Mesenchymal stem cell (in vitro differentiated cells and primary cell): ENCODE measurements at regions not wholly inside any gene's neighbourhood (a gene's known extent, or its start where the extent isn't known, plus 50 kb on each side); places are given as distances from the start of the nearest gene placed in this dataset.
"Not testable (repeated sequence)": the region's sequence is repeated elsewhere in the genome, so short reads cannot be mapped to it uniquely, and the experiment has no call there.

Experiments
- DNase-seq: peaks from one replicate; pipeline ENCODE4 v3.0.0-alpha.2; 2013
- H2AFZ ChIP-seq: one replicate; pipeline ENCODE4 v1.6.1; 2013; ENCODE audit warnings: low read depth, mild to moderate bottlenecking, control low read depth, inconsistent platforms, low read length, moderate library complexity
- H2AK5ac ChIP-seq: 2 replicates; pipeline ENCODE4 v1.6.1; 2013; ENCODE audit warnings: low read length, moderate library complexity, mild to moderate bottlenecking, inconsistent platforms; ENCODE audit not compliant: severe bottlenecking
- H2BK120ac ChIP-seq: one replicate; pipeline ENCODE4 v1.6.1; 2013; ENCODE audit warnings: low read depth, mild to moderate bottlenecking, inconsistent platforms, low read length, moderate library complexity
- H2BK12ac ChIP-seq, 2 experiments: one replicate each; pipeline ENCODE4 v1.6.1; 2013; ENCODE audit warnings: inconsistent platforms in 2 of 2, low read length in 2 of 2, mild to moderate bottlenecking in 2 of 2, moderate library complexity in 2 of 2, control low read depth in 1 of 2
- H2BK15ac ChIP-seq: one replicate; pipeline ENCODE4 v1.6.1; 2013; ENCODE audit warnings: mild to moderate bottlenecking, low read depth, inconsistent platforms; ENCODE audit not compliant: poor library complexity, severe bottlenecking
- H2BK5ac ChIP-seq: 2 replicates; pipeline ENCODE4 v1.6.1; 2013; ENCODE audit warnings: low read depth, mild to moderate bottlenecking, low read length, control low read depth, inconsistent platforms; ENCODE audit not compliant: poor library complexity, severe bottlenecking
- H3K14ac ChIP-seq, 2 experiments: one replicate each; pipeline ENCODE4 v1.6.1; 2013; ENCODE audit warnings: inconsistent platforms in 2 of 2, low read length in 2 of 2, control low read depth in 1 of 2, mild to moderate bottlenecking in 1 of 2, moderate library complexity in 1 of 2
- H3K18ac ChIP-seq, 2 experiments: one replicate each; pipeline ENCODE4 v1.6.1; 2013; ENCODE audit warnings: inconsistent platforms in 2 of 2, low read length in 2 of 2, control low read depth in 1 of 2, low read depth in 1 of 2, mild to moderate bottlenecking in 1 of 2
- H3K23ac ChIP-seq, 2 experiments: one replicate each; pipeline ENCODE4 v1.6.1; 2013; ENCODE audit warnings: inconsistent platforms in 2 of 2, low read length in 2 of 2, mild to moderate bottlenecking in 2 of 2, moderate library complexity in 2 of 2, control low read depth in 1 of 2
- H3K27ac ChIP-seq: 2 replicates; pipeline ENCODE4 v1.5.1; 2013; ENCODE audit warnings: mild to moderate bottlenecking, moderate library complexity, low read length, control low read depth, inconsistent platforms; ENCODE audit not compliant: poor library complexity, severe bottlenecking
- H3K27me3 ChIP-seq, 2 experiments: 2 replicates each; pipeline versions ENCODE4 v1.6.1 to v1.7.0; 2013; ENCODE audit warnings: low read length in 2 of 2, mild to moderate bottlenecking in 2 of 2, moderate library complexity in 2 of 2, control low read depth in 1 of 2, inconsistent platforms in 1 of 2; ENCODE audit not compliant: control insufficient read depth in 1 of 2, insufficient read depth in 1 of 2
- H3K36me3 ChIP-seq, 2 experiments: 2 replicates each; pipeline versions ENCODE4 v1.6.1 to v1.7.0; 2013; ENCODE audit warnings: low read length in 2 of 2, control low read depth in 1 of 2, inconsistent platforms in 1 of 2, low read depth in 1 of 2, mild to moderate bottlenecking in 1 of 2; ENCODE audit not compliant: insufficient read depth in 2 of 2, control insufficient read depth in 1 of 2
- H3K4ac ChIP-seq, 2 experiments: one replicate each; pipeline ENCODE4 v1.6.1; 2013; ENCODE audit warnings: inconsistent platforms in 2 of 2, low read length in 2 of 2, mild to moderate bottlenecking in 2 of 2, moderate library complexity in 2 of 2, control low read depth in 1 of 2, low read depth in 1 of 2
- H3K4me1 ChIP-seq: 2 replicates; pipeline ENCODE4 v1.6.1; 2013; ENCODE audit warnings: low read depth, low read length, control low read depth; ENCODE audit not compliant: control insufficient read depth, insufficient read depth
- H3K4me2 ChIP-seq: 2 replicates; pipeline ENCODE4 v1.6.1; 2013; ENCODE audit warnings: low read length, mild to moderate bottlenecking, inconsistent platforms; ENCODE audit not compliant: poor library complexity, severe bottlenecking
- H3K4me3 ChIP-seq, 2 experiments: 2 replicates each; pipeline versions ENCODE4 v1.5.1 to v1.7.0; 2013; ENCODE audit warnings: low read length in 2 of 2, mild to moderate bottlenecking in 2 of 2, control low read depth in 1 of 2, low read depth in 1 of 2; ENCODE audit not compliant: insufficient read depth in 1 of 2
- H3K79me1 ChIP-seq: replicated peaks from 2 replicates; pipeline ENCODE4 v1.6.1; 2013; ENCODE audit warnings: mild to moderate bottlenecking, control low read depth, low read length, inconsistent platforms; ENCODE audit not compliant: poor library complexity, severe bottlenecking
- H3K9ac ChIP-seq: 2 replicates; pipeline ENCODE4 v1.7.0; 2013; ENCODE audit warnings: mild to moderate bottlenecking, low read length, moderate library complexity
- H3K9me3 ChIP-seq: 2 replicates; pipeline ENCODE4 v1.7.0; 2013; ENCODE audit warnings: mild to moderate bottlenecking, low read length; ENCODE audit not compliant: control insufficient read depth
- H4K8ac ChIP-seq: one replicate; pipeline ENCODE4 v1.6.1; 2013; ENCODE audit warnings: inconsistent platforms, mild to moderate bottlenecking, low read length, moderate library complexity
- H4K91ac ChIP-seq: one replicate; pipeline ENCODE4 v1.6.1; 2013; ENCODE audit warnings: mild to moderate bottlenecking, low read length, inconsistent platforms
- WGBS: methylation state at CpG from one replicate; pipeline ENCODE4 v1.1.7; 2013; ENCODE audit warnings: mixed read lengths; 5-methylcytosine and 5-hydroxymethylcytosine counted together

DNA sequence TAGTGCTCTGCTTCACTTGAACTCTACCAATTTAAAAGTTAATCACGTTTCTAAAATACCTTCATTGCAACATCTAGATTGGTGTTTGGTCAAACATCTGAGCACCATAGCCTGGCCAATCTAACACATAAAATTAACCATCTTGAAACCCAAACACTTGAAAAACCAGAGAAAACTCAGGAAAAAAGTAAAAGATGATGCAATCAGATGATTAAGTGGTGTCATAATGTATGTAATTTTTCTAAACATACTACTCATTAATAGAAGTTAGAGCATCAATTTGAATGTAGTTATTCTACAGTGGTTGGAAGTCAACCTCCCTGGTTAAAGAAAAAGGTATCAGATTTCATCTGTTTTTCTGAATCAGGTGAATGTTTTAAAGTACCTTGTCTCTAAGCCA, 228.6 kb upstream of the ID4 start:
- Histone ChIP-seq H3K4me2 (no peak overlapping the region), H2AFZ (no peak overlapping the region), H3K4me1 (no peaks in the 10 kb centered on the region), H2BK15ac (no peak overlapping the region), H3K79me1 (no peaks in the 10 kb centered on the region), H3K9ac (no peak overlapping the region), H4K91ac (no peak overlapping the region), H3K9me3 (peaks cover 3% of the 10 kb centered on the region), H3K23ac (no peak overlapping the region), H3K4ac (no peak overlapping the region), H2BK12ac (no peak overlapping the region), H3K36me3 (no peaks in the 10 kb centered on the region), H3K14ac (no peak overlapping the region), H3K27me3 (no peaks in the 10 kb centered on the region), H4K8ac (no peak overlapping the region), H2BK120ac (no peak overlapping the region), H2AK5ac (no peak overlapping the region), H3K27ac (no peak overlapping the region), H2BK5ac (no peak overlapping the region), H3K4me3 (no peak overlapping the region), H3K18ac (no peak overlapping the region)
- 21% methylated on average over 1 of the region's 1 CpG for WGBS
- no peak for DNase-seq

DNA sequence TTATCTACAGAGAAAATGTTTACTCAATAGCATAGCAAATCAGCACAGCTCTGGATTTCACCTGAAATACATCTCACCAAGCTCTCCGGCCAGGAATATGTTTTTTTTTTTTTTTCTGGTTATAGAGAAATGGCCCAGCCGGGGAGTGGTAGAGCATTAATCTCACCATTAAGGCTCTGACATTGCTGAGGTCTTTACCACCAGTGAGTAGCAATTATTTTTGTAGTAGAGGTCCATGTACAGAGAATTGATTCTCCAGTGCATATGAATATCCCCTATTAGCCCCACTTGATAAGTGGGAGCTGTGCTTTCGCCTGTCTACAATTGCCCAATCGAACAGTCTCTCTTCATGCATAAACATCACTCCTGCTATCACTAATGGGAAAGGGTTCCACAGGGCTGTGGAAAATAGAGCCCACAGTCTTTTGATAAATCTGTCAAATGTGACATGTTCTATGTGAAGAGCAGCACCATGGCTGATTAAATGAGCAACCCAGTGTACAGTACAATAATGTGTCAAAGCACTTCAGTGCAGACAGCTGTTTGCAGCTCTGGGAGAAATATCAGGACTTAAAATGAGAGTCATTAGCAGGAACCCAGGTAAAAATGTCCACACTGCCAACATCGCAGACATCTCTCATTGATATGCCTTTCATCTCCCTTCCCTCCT, 227.1 kb upstream of the ID4 start:
- H2BK15ac ChIP-seq, result no peak overlapping the region
- H3K4ac ChIP-seq, result no peak overlapping the region
- no peak overlapping the region for H3K18ac ChIP-seq
- H2BK12ac ChIP-seq, result no peak overlapping the region
- no peak overlapping the region for H3K9ac ChIP-seq
- H3K23ac ChIP-seq, result no peak overlapping the region
- H3K27me3 ChIP-seq, result no peaks in the 10 kb centered on the region
- H2AFZ ChIP-seq, result no peak overlapping the region
- peaks cover 10% of the 10 kb centered on the region for H3K9me3 ChIP-seq
- H2AK5ac ChIP-seq, result no peak overlapping the region
- H3K79me1 ChIP-seq, result no peaks in the 10 kb centered on the region
- no peak overlapping the region for H4K8ac ChIP-seq
- no peak overlapping the region for H3K4me3 ChIP-seq
- H3K36me3 ChIP-seq, result no peaks in the 10 kb centered on the region
- no peak overlapping the region for H3K14ac ChIP-seq
- DNase-seq, result no peak
- no peaks in the 10 kb centered on the region for H3K4me1 ChIP-seq
- no peak overlapping the region for H3K27ac ChIP-seq
- H3K4me2 ChIP-seq, result no peak overlapping the region
- H2BK5ac ChIP-seq, result no peak overlapping the region
- no peak overlapping the region for H2BK120ac ChIP-seq
- WGBS, result 92% methylated on average over 2 of the region's 5 CpGs
- no peak overlapping the region for H4K91ac ChIP-seq

DNA sequence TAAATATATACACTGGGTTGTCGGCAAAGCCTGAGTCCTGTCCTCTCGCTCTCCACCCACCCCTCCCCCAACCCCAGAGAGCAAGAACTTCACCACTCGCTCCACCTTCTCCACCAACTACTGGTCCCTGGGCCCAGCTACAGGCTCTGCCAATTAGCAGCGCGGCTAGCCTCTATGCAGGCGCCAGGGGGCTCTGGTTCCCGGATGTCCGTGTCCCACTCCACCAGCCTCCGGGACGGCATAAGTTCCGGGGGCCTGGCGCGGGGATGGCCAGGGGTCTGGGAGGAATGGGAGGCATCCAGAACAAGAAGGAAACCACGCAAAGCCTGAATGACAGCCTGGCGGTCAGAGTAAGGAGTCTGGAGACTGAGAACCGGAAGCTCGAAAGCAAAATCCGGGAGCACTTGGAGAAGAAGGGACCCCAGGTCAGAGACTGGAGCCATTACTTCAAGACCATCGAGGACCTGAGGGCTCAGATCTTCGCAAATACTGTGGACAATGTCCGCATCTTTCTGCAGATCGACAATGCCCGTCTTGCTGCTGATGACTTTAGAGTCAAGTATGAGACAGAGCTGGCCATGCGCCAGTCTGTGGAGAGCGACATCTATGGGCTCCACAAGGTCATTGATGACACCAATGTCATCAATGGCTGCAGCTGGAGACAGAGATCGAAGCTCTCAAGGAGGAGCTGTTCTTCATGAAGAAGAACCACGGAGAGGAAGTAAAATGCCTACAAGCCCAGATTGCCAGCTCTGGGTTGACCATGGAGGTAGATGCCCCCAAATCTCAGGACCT, 224.3 kb upstream of the ID4 start:
- H3K4ac ChIP-seq, H2AFZ ChIP-seq, H3K36me3 ChIP-seq, H3K27ac ChIP-seq, H3K23ac ChIP-seq, H3K14ac ChIP-seq, H2BK5ac ChIP-seq, H2AK5ac ChIP-seq, H3K18ac ChIP-seq, H4K91ac ChIP-seq, H3K79me1 ChIP-seq, H3K9ac ChIP-seq, H4K8ac ChIP-seq, DNase-seq, H3K27me3 ChIP-seq, H2BK120ac ChIP-seq, H2BK15ac ChIP-seq, H2BK12ac ChIP-seq, H3K4me3 ChIP-seq, H3K4me1 ChIP-seq, H3K4me2 ChIP-seq: not testable (repeated sequence)
- peaks cover 32% of the 10 kb centered on the region for H3K9me3 ChIP-seq
- WGBS, result 91% methylated on average over 27 of the region's 27 CpGs

GRCh38 chr6:19613678-19614077, 223.5 kb upstream of the ID4 start:
- Histone ChIP-seq H3K9ac (no peak overlapping the region), H3K14ac (no peak overlapping the region), H4K91ac (no peak overlapping the region), H3K18ac (no peak overlapping the region), H3K36me3 (no peaks in the 10 kb centered on the region), H3K4ac (no peak overlapping the region), H2BK5ac (no peak overlapping the region), H2BK12ac (no peak overlapping the region), H3K4me3 (no peak overlapping the region), H3K79me1 (no peaks in the 10 kb centered on the region), H3K9me3 (peaks cover 38% of the 10 kb centered on the region), H3K27ac (no peak overlapping the region), H2AK5ac (no peak overlapping the region), H3K4me2 (no peak overlapping the region), H3K27me3 (no peaks in the 10 kb centered on the region), H4K8ac (no peak overlapping the region), H3K4me1 (no peaks in the 10 kb centered on the region), H2BK120ac (no peak overlapping the region), H2AFZ (no peak overlapping the region), H2BK15ac (no peak overlapping the region), H3K23ac (no peak overlapping the region)
- DNase-seq, result no peak
- WGBS, result 72% methylated on average over 4 of the region's 5 CpGs
